GM21737 (cell line): ENCODE measurements at regions not wholly inside any gene's neighbourhood (a gene's known extent, or its start where the extent isn't known, plus 50 kb on each side); places are given as distances from the start of the nearest gene placed in this dataset.
"Not testable (repeated sequence)": the region's sequence is repeated elsewhere in the genome, so short reads cannot be mapped to it uniquely, and the experiment has no call there.

Source experiments
- ATAC-seq: cut with Tn5 transposase; IDR thresholded peaks from one replicate; pipeline ENCODE4 v1.9.1; 2021; ENCODE audit warnings: mild to moderate bottlenecking, moderate library complexity; ENCODE audit not compliant: unreplicated experiment

DNA sequence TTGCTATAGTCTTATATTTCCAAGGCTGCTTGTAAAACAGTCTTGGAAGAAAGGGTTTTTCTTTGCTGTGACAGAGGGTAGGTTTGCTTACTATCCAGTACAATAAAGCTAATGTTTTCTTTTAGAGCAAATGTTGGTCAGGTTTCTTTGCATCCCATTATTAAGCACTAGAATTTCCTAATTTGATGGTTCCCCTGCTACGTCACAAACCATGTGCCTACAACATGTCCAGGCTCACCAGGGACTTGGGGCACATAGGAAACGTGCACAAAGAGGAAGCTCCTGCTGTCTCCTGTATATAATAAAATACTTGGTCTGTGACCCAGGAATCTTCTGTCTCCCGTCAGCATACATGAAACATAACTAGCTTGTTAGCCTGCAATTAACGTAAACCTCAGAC, 486.3 kb upstream of the LRFN5 start:
- no peak for ATAC-seq

DNA sequence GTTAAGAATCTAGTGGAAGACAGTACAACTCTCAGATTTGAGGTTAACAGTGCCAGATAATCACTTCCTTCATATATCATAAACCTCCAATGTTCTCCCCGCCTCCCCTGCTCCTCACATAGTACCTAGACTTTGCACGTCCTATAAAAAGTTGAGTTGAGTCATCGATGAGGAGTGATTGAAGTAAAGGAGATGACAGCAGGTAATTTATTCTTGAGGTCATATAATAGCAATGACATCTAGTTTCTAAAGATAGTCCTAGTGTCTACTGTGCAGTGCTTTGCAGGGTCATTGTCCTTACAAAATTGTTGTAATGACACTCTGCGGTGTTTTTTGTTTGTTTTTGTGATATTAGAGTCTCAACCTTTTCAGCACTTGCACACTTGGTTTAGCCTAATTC, 510.5 kb upstream of the LRFN5 start:
- ATAC-seq, result no peak

DNA sequence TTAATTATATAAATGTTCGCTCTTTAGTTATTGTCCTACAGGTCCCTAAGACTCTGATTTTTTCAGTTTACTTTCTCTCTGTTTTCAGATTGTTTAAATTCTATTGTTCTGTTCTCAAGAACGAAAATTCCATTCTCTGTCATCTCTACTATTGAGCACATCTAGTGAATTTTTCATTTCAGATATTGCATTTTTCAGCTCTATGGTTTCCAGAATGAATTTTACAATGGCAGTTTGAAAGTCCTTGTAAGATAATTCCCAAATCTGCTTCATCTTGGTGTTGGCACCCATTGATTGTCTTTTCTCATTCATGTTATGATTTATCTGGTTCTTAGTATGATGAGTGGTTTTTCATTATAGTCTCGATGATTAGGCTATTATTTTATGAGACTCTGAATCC, 519.6 kb upstream of the LRFN5 start:
- no peak for ATAC-seq

DNA sequence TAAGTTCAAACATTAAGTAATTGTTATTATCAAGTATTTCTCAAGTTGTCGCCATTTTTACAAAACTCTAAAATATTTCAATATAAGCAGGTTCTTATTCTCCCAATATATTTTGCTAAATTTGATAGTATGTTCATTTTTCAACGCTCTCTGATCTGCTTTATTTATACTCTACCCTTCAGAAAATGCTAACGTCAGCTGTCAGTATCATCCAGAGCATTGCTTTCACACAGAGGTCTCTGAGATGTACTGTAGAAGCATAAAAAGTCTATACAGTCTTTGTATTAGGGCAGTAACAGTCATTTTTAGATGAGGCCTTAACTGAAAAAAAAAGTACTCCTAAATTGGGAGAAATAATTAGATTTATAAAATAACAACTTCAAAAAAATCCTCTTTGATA, 533.1 kb upstream of the LRFN5 start:
- no peak for ATAC-seq

DNA sequence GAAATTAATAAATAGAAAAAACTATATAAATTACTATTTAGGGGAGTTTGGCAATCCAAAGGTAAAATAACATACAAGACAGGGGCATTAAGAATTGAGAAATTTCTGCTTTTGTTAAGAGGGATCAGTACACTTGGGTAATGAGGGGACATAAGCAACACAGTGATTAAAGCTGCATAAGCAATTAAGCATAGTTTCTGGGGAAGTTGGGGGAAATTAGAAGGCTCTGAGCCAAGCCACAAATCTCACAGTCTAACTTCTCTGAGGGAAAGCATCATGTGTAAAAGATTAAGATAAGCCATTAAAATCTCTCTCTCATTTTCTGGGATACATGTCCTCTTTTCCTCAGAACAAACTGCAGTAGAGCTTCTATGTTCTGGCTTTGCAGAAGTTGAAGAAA, 533.9 kb upstream of the LRFN5 start:
- ATAC-seq, result no peak

DNA sequence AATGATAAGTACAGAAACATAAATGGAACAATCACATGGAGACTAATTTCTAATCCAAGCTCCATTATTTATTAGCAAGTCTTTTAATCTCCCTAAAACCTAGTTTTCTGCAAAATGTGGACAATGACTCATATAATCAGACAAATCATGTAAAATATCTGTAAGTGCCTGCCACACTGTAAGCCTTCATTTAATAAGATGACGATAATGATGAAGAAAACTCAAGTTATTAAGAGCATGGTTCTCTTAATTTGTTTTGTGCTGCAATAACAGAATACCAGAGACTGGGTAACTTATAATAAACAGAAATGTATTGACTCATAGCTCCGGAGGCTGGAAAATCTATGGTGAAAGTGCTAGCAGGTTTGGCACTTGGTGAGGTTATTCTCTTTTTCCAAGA, 535.3 kb upstream of the LRFN5 start:
- ATAC-seq, result no peak

DNA sequence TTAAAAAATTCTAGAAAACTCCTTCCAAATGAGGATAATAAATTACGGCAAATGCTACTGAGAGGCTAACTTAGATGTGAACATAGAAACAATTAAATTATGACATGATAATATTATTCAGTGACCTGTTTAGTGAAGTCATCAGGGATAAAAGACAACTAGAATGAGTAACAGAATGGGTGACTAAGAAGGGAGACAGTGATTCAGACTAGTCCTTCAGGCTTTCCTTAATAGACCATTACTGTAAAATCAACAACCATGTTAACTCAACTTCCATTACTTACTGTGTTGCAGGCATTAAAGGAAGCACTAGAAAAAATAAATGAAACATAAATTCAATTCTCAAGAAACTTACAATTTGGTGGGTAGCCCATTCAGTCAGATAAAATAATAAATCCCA, 543.9 kb upstream of the LRFN5 start:
- ATAC-seq, result no peak

DNA sequence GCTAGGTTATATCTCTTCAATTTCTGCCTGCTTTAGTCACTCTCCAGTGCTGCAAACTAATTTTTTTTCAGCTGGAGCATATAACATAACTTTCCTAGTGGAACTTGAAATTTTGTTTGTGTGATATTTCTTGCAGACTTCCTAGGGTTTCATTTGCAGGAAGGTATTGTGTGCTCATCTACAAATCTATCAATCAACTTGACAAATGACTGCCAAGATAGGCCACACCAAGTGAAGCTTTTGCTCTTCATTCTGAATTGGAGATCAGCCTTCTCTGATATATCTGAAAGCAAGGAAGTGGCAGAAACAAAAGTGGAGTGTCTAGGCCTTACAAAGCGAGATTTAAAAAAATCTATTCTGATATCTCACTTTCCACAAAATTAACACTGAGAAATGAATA, 551.1 kb upstream of the LRFN5 start:
- no peak for ATAC-seq

DNA sequence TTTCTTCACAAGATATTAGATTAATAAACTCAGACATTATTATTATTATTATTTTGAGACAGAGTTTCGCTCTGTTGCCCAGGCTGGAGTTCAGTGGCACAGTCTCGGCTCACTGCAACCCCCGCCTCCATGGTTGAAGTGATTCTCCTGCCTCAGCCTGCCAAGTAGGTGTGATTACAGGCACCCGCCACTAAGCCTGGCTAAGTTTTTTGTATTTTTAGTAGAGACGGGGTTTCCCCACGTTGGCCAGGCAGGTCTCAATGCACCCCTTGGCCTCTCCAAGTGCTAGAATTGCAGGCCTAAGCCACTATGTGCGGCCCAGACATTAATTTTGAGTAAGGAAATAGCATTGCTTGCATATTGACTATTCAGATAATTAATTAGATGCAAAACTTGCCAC, 554.9 kb upstream of the LRFN5 start:
- no peak for ATAC-seq

DNA sequence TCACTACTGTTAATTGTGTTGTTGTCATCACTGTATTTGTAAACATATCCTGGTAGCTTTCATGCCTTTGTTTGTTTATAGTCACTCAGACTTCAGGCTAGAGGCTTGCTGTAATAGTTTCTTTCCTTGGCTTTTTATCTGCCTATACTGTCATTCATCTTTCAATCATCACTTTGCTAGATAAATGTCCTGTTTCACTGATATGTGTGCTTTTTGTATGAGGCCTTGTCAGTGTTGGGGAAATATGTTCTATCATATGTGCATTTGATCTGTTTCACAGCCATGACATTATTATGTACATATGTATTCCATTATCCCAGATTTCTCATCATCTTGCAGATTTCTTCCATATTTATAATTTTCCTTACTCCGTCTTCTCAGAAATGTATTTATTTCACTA, 558.9 kb upstream of the LRFN5 start:
- no peak for ATAC-seq

DNA sequence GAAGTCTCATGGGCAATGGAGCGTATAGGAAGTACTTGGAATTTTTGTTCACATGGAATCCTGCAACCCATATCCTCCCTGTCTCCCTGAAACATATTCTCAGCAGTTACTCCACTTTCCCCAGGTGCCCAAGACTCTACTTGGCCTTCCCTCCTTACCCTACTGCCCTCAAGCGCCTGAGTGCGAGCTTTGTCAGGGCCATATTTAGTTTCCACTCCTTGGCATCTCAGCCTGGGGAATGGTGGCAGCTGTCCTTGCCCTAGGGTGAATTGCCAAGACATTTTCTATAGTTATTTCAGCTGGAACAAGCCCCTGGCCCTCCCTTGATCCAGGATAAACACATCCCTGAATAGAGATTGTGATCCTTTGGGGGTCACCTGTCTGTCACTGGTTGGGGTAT, 569.3 kb upstream of the LRFN5 start:
- ATAC-seq, result no peak

DNA sequence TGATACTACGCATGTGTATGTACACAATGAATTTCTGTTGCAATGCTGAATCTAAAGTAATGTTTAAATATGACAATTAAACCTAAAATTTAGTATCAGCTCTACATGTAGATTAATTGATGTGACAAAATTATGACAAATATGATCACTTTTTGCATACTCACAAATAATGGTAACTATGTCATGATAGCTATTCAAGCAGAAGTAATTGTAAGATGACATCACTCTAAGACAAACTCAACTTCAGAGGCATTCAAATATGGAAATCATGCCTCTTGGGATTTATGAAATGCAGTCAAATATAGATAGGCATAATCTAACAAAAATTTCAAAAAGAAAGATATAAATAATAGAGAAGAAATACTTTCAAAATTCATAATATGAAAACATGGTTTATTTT, 571.7 kb upstream of the LRFN5 start:
- ATAC-seq, result no peak

DNA sequence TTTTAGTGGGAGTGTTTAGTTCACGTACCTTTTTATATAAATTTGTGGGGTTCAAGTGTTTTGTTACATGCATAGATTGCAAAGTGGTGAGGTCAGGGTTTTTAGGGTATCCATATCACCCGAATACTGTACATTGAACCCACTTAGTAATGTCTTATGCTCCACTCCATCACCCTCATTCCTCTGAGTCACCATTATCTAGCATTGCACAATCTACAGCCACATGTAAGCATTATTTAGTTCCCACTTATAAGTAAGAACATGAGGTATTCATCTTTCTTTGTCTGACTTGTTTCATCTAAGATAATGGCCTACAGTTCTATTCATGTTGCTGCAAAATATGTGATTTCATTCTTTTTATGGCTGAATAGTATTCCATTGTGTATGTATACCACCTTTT, 583.7 kb upstream of the LRFN5 start:
- no peak for ATAC-seq

DNA sequence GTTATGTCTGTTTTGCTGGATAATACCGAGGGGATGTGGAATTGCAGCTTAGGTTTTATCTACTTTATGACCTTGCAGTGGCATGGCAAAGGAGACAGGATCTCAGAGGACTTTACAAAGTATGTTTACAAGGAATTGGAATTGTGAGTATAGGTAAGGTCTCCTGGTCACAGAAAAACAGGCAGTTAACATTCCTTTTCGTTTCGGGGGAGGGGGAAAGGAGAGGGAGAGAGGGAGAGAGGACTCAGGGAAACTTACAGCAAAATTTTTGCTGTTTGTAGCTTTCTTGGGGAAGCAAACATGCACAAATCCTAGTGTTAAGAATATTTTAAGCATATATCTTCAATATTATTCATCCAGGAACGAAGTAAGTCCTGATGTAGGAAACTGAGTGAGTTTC, 590.5 kb upstream of the LRFN5 start:
- ATAC-seq, result no peak

DNA sequence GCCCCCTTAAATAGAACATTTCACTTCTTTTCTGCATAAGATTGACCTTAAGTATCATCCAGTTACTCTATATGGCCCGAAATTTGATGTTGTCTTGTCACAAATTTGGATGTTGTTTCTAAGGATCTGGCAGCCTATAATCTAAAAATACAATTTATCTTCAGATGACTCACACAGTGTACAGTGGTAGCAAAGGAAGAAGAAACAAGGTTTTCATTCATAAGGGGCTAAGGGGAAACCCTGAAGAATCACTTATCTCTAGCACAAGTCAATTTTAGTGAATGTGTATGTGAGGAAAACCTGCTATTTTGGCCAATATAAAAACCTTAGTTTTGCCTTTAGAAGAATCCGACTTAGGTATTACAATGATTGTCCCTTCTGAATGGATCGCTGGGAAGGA, 606.3 kb upstream of the LRFN5 start:
- ATAC-seq, result no peak

DNA sequence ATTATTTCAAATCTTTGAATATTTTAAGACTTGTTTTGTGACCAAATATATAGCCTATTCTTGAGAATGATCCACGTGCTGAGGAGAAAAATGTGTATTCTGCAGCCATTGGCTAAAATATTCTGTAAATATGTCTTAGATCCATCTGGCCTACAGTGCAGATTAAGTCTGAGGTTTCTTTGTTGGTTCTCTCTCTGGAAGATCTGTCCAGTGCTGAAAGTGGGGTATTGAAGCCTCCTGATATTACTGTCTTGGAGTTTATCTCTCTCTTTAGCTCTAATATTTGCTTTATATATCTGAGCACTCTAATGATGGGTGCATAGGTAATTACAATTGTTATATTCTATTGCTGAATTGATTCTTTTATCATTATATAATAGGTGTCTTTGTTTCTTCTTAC, 617.4 kb upstream of the LRFN5 start:
- no peak for ATAC-seq

DNA sequence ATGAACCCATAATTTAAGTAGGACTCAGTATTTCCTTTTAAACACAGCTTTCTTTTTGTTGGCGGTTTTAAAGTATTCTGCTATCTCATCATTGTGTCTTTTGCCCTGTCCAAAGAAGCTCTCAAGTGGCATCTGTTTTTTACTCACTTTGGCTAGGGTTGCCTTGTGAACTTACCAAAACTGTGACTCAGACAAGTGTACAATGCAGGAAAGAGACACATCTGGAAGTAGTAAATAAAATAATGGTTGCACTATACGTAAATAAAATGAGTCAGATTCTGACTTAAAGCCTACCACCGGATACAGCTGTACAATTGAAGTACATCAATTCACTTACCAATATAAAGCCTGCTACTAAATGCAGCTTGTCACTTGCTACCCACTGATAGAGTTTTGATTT, 619.2 kb upstream of the LRFN5 start:
- ATAC-seq, result no peak

DNA sequence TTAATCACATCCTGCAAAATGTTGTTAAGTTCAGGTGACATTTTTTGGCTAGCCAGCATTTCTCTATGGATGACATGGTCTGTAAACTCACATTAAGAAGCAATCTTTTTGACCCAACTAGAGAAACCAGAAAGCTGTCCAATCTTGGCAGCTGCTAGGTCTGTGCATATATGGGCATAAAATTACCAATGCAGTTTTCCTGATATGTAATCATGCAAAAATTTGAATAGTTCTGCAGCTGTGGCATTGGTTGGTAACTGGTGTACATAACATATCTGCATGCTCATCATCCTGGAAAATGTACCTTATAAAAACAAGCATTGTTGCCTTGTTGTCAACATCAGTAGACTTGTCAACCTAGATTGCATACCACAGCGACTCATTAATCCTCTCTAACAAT, 620.0 kb upstream of the LRFN5 start:
- no peak for ATAC-seq

DNA sequence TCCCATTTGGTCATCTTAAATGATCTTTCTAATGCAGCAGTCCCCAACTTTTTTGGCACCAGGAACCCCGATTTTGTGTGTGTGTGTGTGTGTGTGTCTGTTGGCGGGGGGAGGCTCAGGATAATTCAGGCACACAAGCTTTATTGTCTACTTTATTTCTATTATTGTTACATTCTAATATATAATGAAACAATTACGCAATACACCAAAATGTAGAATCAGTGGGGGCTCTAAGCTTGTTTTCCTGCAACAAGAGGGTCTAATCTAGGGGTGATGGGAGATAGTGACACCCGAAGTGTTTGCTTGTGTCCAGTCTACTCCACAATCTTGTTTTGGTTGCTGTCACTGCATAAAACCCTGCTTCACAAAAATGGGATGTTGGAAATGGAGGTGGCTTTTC, 621.1 kb upstream of the LRFN5 start:
- no peak for ATAC-seq

DNA sequence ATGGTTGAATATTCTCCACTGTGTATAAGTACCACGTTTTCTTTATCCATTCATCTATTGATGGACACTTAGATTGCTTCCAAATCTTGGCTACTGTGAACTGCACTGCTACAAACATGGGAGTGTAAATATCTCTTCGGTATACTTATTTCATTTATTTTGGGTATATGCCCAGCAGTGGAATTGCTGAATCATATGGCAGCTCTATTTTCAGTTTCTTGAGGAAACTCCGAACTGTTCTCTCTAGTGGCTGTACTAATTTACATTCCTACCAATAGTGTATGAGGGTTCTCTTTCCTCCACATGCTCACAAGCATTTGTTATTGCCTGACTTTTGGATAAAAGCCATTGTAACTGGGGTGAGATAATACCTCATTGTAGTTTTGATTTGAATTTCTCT, 623.1 kb upstream of the LRFN5 start:
- no peak for ATAC-seq

DNA sequence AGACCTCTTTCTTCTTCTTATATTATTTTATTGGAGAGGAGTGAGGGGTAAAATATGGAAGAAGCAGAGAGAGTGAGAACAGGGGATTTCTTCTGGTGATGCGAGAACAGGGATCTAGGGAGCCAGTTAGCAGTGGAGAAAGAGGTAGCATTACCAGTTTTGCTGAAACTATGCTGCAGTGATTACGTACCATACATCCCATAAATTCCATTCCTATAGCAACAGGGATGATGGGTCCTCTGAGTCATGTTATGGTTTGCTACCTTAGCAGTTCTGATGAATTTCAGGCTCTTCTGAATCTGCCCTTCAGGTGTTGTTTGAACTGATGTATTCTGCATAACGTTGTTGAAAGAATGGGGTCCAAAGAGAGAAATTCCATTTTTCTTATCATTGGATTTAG, 625.4 kb upstream of the LRFN5 start:
- ATAC-seq, result no peak

DNA sequence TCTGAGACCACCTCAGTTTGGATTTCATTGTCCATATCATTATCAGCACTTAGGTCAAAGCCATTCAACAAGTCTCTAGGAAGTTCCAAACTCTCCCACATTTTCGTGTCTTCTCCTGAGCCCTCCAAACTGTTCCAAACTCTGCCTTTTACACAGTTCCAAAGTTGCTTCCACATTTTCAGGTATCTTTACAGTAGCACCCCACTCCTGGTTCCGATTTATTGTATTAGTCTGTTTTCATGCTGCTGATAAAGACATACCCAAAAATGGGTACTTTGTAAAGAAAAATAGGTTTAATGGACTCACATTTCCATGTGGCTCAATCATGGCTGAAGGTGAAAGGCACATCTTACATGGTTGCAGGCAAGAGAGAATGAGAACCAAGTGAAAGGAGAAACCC, 646.4 kb upstream of the LRFN5 start:
- ATAC-seq, result not testable (repeated sequence)

DNA sequence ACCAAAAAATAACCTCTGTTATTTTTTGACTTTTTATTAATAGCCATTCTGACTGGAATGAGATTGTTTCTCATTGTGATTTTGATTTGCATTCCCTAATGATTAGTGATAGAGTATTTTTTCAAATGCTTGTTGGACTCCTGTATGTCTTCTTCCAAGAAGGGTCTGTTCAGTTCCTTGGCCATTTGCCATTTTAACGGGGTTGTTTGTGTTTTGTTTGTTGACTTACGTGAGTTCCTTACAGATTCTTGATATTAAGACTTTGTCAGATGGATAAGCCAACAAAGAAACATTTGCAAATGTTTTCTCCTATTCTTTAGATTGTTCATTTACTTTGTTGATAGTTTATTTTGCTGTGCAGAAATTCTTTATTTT, 651.6 kb upstream of the LRFN5 start:
- ATAC-seq, result no peak

DNA sequence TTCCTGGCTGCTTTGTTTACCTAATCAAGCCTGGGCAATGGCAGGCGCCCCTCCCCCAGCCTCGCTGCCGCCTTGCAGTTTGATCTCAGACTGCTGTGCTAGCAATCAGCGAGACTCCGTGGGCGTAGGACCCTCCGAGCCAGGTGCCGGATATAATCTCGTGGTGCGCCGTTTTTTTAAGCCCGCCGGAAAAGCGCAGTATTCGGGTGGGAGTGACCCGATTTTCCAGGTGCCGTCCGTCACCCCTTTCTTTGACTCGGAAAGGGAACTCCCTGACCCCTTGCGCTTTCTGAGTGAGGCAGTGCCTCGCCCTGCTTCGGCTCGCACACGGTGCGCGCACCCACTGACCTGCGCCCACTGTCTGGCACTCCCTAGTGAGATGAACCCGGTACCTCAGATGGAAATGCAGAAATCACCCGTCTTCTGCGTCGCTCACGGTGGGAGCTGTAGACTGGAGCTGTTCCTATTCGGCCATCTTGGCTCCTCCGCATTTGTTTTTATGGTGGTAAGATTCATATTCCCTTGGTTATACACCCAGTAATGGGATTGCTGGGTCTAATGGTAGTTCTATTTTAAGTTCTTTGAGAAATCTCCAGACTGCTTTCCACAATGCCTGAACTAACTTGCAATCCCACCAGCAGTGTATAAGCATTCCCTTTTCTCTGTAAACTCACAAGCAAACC, 652.1 kb upstream of the LRFN5 start:
- ATAC-seq, result not testable (repeated sequence)
